HG03103 (cell line): ENCODE measurements at regions not wholly inside any gene's neighbourhood (a gene's known extent, or its start where the extent isn't known, plus 50 kb on each side); places are given as distances from the start of the nearest gene placed in this dataset.

ENCODE experiments used
- ATAC-seq: cut with Tn5 transposase; IDR thresholded peaks from one replicate; pipeline ENCODE4 v1.9.1; 2021; ENCODE audit warnings: low read depth; ENCODE audit not compliant: unreplicated experiment

DNA sequence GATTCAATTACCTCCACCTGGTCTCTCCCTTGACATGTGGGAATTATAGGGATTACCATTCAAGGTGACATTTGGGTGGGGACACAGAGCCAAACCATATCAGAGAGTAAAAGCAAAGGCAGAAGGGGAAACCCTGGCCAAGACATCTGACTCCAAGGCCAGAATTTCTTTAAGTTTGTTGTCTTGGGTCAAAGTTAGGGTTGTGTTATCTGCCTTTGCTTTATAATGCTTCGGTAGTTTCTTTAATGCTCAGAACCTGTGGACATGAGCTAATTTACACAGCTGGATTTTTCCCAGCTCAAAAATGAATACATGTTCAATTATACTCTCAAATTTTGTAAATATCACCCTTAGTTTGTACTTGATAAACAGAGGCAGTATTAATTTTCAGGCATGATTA is 1074.4 kb downstream of the ADGRL2 start:
- ATAC-seq: no peak

DNA sequence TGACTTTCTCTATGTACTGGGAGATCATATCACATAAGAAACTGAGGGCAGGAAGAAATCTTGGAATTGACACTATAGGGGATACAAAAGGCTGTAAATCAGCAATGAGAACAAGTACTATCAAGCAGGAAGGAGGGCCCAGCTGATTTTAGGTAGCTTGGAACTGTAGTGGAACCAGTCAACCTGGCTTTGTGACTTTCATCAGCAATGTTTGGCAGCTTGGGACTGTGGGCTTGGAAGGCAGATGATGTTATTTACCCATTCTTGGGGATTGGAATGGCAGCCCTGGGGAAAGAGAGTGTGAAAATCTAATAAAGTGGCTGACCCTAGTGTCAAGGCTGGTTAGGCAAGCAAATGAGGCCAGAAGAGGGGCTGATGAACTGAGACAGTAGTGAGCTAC is 1073.3 kb downstream of the ADGRL2 start:
- no peak for ATAC-seq

DNA sequence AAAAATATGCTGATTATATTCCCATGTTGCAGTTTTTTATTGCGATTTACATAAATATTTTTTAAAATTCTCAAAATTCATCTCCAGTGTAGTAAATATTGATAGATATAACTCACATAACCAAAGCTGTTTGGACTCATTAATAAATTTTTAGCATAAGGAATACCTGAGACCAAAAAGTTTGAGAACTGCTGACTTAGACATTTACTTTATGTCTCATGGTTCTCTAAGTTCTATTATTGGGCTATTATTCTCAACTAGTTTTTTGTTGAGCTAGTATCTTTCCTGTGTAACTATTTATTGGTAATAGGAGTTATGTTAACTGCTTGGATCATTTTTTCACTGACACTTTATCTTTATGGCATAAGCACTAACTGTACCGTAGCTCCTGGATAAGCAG is 1069.6 kb downstream of the ADGRL2 start:
- ATAC-seq: no peak

DNA sequence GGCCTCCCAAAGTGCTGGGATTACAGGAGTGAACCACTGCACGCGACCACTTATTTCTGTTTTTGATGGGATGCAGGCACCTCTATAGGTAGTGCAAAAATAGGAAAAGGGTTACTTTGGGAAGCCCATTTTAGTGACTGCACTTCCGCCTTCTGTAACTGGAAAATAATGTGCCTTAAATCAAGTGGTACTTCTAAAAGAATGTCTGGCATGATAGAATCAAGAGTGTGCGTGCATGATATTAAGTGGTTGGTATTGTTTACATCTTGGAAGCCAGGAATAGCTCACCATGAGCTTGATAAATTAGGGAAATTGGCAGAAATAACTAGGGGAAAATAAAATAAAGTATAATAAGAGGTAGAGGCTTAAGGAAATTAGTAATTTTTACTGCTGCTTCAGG is 1067.0 kb downstream of the ADGRL2 start:
- no peak for ATAC-seq

DNA sequence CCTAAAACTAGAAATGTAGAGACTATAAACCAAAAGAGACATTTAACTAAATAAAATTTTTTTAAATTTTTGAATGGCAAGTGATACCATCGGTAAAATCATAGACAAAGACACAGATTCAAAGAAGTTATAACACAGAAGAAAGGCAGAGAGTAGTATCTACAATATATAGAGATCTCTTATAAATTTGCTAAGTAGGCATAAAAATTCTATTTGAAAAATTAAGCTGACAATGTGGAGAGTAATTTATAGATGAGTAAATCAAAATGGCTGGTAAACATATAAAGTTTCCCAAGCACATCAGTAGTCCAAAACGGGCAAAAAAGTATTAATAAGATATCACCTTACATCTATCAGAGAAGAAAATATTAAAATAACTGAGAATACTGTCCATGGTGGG is 1061.0 kb downstream of the ADGRL2 start:
- ATAC-seq: no peak

DNA sequence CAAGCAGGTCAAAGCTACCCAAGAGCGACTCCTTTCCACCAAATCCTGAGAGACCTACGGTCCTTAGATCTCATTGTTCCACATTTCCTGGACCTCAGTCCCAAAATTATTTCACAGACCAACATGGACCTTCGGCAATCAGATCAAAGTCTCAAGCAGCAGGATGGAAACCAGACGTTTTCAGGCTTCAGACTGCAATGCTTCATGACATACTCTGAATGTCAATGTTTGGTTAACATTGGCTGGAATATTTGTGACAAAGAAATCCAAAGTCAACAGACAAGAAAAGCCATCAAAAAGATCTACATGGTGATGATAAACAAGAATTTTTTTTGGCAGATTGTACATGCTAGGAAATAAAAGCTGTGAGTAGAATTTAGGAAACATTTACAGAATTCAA is 1057.3 kb downstream of the ADGRL2 start:
- ATAC-seq: no peak

DNA sequence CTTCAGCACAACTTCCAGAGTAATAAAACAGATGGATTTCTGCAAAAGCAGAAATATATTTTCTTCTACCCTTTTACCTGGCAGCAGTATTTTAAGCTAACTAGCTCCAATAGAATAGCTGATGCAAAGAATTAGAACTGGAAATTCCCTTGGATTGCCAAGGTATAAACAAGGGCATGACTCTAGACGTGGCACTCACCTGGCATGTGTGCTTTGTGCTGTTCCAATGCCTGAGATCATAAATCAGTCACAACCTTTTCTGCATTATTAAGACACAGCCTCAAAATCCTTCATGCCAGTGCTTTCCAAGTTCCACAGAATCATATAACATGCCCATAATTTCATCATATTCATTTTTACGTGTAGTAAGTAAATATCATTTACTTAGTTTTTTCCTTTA is 1048.7 kb downstream of the ADGRL2 start:
- no peak for ATAC-seq

DNA sequence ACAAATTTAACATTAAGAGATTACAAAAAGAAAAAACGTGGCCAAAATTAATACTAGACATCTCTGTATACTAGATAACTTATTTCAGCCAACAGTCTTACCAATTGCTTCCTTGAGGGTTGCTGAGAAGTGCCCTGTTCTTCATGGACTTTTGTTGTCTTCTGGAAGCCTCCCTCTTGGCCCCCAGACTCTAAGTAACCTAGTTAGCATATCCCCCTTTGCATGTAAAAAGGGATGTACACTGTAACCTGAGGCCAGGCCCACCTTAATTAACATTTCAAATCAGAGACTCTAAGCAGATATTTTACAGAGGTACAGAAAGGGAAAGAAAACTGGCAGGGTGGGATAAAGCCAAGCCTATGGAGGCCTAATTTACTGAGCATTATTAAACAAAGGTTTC is 1047.3 kb downstream of the ADGRL2 start:
- no peak for ATAC-seq

DNA sequence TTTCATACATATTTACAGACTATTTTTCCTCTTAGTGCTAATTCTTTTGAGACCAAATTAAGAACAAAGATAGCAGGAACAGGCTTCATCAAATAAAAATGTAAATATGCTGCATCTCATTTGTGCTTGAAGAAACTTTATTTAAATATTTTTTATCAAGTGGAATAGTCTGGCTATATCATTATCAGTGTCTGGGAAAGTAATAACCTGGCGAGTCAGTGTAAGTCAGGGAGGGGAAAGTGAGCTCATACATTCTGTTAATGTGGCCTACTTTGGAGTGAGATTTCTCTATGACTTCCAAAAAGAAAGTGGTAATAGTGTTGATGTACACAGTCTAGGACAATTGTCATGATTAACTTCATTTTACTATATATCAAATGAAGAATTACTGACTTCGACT is 1045.1 kb downstream of the ADGRL2 start:
- ATAC-seq: no peak

DNA sequence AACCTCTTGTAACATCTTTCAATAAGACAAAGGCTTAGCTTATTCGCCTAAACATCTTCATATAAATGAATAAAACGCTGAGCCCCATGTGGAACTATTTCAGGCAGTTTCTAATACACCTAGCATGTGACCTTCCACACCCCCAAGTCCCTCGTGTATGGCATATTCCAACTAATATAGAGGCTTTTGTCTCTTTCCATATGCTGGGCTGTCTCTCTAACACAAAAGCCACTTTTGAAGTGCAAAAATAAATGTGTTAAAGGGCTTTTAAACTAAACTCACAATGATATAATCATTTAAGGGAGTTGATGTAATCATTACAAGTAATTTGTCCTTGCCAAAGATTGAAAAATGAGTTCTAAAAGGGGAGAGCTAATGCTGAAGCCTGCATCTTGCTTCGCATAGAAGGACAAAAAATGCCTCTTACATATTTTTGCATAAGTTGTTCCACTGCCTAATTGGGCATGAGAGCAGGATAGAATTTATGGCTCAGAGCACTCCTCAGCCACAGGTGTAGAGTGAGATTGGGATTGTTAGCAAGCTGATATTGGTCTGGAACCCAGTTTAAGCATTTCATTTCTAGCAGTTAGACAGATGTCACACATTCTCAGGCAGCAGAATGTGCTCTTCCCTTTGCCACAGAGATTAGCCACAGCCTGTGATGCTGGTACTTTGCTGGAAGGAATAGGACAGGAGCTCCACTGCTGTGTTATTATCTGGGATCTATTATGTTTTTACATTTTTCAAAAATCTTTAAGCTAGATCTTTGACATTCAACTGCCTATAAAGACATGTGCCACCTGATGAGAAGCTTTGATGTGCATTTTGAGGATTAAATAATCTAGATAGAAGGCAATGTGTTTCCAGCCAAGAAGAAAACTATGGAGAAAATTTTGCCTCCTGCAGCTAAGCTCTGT is 1044.4 kb downstream of the ADGRL2 start:
- ATAC-seq: no peak

DNA sequence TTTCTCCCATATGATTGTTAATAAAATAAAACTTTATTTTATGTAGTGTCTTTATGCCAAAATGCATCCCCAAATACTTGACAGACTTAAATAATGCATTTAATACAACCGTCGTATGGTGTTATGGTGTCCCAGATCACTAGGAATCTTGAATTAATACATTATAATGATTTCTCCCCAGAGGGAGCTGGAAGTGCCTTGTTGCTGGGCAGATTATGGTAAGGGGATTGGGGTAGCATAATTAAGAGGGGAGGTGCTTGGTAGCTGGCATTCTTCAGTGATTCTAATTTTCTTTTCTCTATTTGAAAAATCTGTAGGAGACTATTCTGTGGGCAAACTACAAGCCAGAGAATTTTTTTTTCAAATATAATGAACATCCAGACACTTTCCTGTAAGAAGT is 1043.7 kb downstream of the ADGRL2 start:
- ATAC-seq: no peak

DNA sequence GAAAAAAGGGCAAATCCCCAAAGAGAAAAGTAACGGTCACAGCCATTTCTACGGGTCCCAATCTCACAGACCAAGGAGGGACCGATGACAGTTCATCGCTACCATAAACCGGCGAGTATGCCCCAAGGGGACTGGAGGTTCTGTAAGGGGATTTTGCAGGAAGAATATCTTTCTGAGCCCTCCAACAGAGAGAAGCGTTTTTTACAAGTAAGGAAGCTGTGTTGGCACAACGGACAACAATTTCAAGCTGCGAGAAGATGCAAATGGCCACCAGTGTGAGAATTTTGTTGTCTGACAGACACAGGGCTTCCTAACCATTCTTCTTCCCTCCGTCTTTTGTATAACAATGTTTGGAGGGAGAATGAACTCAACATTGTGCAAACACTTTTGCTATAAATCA is 1043.1 kb downstream of the ADGRL2 start:
- ATAC-seq: no peak

DNA sequence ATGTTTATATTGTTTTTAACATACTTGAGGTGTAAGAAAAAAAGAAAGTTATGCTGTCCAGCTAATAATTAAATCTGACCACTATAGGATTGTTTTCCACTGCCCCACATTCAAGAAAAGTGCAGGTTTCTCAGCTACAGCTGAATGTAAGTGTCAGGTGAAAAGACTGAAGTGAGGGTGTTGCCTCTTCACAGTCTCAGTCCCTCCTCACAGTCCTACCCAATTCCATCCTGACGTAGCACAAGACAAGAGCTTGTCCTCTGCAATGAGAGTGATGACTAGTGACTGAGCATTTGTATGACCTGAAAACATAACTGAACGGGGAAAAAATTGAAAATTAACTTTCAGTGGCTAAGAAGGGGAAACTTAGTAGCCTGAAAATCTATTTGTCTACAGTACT is 1039.5 kb downstream of the ADGRL2 start:
- no peak for ATAC-seq

DNA sequence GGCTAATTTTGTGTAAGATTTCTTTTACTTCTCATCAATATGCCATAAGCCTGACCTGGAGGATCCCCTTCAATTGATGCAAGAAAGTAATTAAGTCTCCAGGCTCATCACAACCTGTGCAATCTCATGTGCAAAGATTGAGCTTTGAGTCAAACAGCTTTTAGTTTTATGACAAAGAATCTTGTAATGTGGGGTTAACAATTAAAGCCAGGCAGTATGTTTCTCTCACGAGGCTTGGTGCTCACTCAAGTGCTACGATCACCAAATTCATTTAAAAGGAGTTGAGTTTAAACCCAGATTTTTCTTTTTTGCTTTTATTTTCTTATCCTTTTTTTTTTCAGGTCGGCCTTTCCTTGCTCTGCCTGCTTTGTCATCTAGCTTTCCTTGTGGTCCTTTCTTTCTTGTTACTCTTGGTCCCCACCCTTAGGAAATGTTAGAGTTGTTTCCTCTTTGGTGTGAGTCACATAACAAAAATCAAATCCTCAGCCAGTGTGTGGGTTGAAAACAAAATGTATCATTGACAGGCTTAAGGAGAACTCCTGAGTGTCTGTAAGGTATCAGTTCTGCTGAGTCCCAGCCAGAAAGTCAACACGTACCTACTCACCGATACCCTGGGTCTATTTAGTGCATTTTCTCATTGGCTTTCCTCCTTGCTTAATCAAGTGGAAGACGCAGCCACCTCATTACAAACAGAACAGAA is 1037.2 kb downstream of the ADGRL2 start:
- ATAC-seq: no peak

DNA sequence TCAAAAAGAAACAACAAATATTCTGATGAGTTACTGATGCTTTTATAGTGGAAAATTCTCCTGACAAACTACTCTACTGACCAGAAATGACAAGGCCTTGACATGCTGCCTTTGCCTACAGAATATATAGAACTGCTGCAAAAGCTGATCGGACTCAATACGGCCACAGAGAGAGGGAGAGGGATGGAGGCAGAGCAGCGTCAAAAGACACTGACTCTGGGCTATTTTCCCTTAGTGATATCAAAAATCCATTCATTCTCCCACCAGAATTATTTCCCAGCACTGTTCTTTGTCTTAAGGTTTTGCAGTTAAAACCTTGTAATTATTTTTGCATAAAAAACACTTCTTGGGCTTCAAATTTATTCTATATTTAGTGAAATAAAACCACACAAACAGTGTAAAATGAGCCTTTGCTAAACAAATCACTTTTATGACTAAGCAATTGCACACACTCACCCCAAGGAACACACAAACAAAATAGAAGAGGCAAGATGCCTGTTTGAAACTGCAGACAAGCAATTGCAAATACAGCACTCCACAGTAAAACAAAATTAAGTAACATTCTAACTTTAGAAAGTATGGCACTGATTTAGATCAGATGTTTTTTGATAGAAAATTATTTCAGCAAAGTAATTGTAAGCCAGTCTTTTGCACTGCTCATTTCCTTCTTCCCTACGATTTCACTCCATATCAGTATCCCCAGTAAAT is 1036.4 kb downstream of the ADGRL2 start:
- ATAC-seq: no peak

DNA sequence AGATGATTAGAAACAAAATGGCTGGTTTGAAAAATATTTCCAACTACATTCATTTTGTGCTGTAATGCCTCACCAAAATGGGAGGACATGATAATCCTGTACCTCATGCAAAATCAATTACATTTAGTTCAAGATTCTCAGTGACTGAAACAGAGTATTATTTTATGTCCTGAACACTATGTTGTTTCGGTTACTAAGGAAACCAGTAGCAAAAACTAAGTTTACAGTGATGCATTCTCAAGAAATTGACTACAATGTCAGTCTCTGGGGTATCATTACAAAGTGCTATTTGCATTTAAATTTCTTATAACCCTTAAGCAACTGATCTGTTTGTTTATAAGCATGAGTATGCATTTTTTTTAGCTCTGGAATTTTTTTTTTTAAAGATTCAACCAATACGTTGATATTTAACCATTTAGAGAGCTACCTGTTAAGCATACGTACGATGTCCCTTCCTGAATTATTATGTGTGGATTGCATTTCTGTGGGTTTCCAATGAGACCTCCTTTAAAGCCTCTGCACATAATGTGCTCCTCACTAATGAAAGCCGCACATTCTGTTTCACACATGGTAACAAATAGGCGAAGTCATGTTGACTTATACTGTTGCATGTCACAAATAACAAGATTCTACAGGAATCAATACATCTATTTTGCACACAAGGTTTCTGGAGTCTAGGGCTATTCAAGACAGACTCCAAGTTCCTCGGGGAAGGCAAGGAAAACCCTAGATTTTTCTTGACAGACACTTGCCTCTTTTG is 1035.7 kb downstream of the ADGRL2 start:
- ATAC-seq: no peak

DNA sequence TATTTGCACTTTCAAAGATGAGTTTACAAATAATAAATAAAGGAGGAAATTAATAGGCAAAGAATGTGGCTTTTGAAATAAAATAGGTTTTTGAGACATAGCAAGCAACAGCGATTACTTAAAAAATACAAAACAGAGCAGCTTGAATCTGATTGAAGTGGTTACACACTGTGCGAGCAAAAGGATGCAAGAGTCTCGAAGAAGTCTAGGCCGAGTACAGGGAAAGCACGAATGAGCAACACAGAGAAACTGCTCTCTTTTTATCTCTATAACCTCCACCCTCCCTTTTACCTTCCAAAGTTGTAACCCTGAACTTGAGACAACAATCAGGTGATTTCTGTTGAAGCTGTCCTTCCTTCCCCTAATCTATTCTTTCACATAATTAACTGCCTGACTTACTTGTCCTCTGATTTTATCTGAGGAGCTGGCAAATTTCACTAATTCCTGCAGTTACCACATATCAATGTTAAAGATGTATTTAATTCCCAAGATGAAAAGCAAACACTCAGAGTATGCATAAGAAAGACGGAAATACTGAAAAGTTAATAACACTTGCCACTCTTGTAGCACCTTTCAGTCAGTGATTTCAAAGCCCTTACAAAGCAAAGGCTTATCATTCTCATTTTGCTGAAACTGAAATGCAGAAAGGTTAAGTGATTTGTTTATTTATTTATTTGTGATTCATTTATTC is 1030.1 kb downstream of the ADGRL2 start:
- ATAC-seq: no peak

DNA sequence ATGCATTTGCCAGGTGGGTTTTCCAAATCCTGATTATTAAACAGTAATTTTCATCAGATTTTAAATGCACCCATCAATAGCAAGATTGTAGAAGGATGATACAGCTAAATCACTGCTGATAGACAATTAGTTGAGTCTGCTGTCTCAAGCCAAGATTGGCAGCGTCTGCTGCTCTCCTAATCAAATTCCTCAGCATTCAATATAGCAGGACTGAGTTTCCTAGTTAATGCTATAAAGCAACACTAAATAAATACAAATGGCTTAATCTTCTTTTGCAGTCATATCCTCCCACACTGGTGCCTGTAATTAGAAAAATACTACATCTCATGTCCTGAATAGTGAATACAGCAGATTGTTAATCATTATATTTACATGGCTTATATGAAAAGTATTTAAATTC is 1028.8 kb downstream of the ADGRL2 start:
- no peak for ATAC-seq

DNA sequence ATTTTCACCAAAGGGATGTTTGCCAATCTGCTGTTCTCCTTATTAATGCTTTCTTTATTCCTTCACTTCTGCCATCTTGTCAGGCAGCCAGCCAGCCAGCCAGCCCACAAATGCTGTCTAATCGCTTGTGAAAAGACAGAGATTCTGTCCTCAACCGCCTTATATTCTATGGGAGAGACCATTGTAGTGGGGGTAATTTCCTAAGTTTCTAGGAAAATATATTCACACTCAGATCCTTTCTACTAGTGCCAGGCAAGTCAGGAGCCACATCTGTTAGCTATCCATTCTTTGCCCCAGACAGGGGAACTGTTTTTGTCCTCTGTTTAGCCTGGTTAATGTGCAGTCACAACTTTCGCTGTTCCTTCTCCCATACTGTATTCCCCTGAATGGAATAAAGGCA is 1023.1 kb downstream of the ADGRL2 start:
- ATAC-seq: no peak

DNA sequence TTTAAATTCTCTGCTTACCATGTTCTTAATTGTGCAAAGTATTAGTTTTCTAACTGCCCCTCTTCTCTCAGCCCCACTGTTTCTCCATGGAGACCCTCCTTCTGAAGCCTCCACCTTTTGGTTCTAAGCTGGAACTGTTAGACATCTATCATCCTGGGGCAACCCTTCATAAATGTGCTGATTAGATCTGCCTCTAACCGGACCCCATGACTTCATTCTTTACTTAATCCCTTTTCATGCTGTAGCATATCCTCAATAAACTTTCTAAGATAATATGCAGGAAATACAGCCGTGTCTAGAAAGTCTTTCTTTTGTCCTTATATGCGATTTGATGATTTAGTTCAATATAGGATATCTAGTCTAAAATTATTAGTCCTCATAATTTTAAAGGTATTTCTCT is 1020.1 kb downstream of the ADGRL2 start:
- ATAC-seq: no peak
